Activated CD8-positive, alpha-beta T cell treated with anti-CD3 and anti-CD28 coated beads for 36 hours (primary cell): ENCODE measurements at regions not wholly inside any gene's neighbourhood (a gene's known extent, or its start where the extent isn't known, plus 50 kb on each side); places are given as distances from the start of the nearest gene placed in this dataset.

Experiments used
- ATAC-seq: fragments of 200-7000 bp; cut with Tn5 transposase; one replicate; pipeline ENCODE4 v1.10.0; 2021; ENCODE audit warnings: mild to moderate bottlenecking, moderate library complexity
- CTCF ChIA-PET: fragments of 350-600 bp; sonication (Branson Sonifier 250); formaldehyde crosslinking; loops from one replicate; lab custom pipeline; 2021; ENCODE audit warnings: antibody characterized with exemption; lab: Charles Lee
- POLR2A ChIA-PET: fragments of 350-600 bp; sonication (Branson Sonifier 250); formaldehyde crosslinking; loops from one replicate; lab custom pipeline; 2021; ENCODE audit warnings: antibody characterized with exemption; lab: Charles Lee
- DNase-seq: peaks from one replicate; pipeline ENCODE4 v3.0.0-alpha.2; 2020
- H3K27ac Mint-ChIP-seq: one replicate; pipeline ENCODE4 v1.8.0; 2021; ENCODE audit warnings: mild to moderate bottlenecking, mixed read lengths
- H3K27me3 Mint-ChIP-seq: one replicate; pipeline ENCODE4 v1.8.0; 2021; ENCODE audit warnings: mixed read lengths
- H3K36me3 Mint-ChIP-seq: one replicate; pipeline ENCODE4 v1.8.0; 2021; ENCODE audit warnings: low read depth, mixed read lengths
- H3K4me1 Mint-ChIP-seq: one replicate; pipeline ENCODE4 v1.8.0; 2021; ENCODE audit warnings: low read depth, mixed read lengths
- H3K4me3 Mint-ChIP-seq: one replicate; pipeline ENCODE4 v1.8.0; 2021; ENCODE audit warnings: mild to moderate bottlenecking, moderate library complexity, mixed read lengths
- H3K9me3 Mint-ChIP-seq: one replicate; pipeline ENCODE4 v1.8.0; 2021; ENCODE audit warnings: mixed read lengths
- intact Hi-C: fragments of 100-400 bp; cut with micrococcal nuclease; formaldehyde crosslinking; loops from one replicate; pipeline ENCODE4 v1.10.0; 2022
- TF ChIP-seq, protein P1 (sequence below): fragments of 200-600 bp; IDR thresholded peaks from one replicate; pipeline ENCODE4 v1.8.0; 2022; ENCODE audit warnings: antibody characterized with exemption, mild to moderate bottlenecking

DNA sequence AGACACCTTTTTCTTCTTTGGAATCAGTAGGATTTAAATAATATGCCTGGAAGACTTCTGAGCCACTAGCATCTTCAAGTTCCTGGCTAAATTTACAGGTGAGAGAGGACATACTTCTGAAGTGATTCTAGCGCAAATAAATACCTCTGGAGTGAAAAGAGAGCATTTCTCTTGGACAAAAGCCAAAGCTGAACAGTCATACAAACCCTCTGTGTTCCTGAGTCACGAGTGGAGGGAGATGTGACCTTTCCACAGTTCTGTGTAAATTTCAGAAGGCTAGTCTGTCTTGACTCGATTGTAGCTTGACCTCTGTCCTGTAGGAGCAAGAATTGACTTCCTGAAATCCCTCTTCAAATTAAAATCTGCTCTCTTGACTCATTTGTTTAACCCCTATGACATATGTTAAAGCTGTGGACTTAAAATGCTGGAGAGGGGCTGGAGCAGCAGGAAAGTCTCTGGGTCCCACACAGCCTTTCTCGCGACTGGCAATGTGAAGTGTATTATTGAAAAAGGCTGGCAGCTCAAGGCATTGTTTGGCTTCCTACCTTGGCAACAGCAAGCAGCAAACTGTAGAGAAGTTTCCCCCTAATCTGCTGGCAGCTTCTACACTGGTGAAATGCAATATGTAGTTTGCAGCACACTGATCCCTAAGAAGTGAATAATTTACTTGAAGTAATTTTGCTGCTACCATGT lies 79.6 kb upstream of the GCFC2 start:
- Mint-ChIP-seq H3K36me3 (no peaks in the 10 kb centered on the region), H3K27me3 (peaks cover 6% of the 10 kb centered on the region), H3K4me3 (no peak overlapping the region), H3K27ac (no peak overlapping the region), H3K9me3 (no peaks in the 10 kb centered on the region), H3K4me1 (no peaks in the 10 kb centered on the region)
- no peak for DNase-seq
- intact Hi-C loops, result no loop called here
- no peak for ATAC-seq
- CTCF ChIA-PET, result no interaction called here
- POLR2A ChIA-PET, result no interaction called here
- TF ChIP-seq, protein P1, sequence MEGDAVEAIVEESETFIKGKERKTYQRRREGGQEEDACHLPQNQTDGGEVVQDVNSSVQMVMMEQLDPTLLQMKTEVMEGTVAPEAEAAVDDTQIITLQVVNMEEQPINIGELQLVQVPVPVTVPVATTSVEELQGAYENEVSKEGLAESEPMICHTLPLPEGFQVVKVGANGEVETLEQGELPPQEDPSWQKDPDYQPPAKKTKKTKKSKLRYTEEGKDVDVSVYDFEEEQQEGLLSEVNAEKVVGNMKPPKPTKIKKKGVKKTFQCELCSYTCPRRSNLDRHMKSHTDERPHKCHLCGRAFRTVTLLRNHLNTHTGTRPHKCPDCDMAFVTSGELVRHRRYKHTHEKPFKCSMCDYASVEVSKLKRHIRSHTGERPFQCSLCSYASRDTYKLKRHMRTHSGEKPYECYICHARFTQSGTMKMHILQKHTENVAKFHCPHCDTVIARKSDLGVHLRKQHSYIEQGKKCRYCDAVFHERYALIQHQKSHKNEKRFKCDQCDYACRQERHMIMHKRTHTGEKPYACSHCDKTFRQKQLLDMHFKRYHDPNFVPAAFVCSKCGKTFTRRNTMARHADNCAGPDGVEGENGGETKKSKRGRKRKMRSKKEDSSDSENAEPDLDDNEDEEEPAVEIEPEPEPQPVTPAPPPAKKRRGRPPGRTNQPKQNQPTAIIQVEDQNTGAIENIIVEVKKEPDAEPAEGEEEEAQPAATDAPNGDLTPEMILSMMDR, result no peak

DNA sequence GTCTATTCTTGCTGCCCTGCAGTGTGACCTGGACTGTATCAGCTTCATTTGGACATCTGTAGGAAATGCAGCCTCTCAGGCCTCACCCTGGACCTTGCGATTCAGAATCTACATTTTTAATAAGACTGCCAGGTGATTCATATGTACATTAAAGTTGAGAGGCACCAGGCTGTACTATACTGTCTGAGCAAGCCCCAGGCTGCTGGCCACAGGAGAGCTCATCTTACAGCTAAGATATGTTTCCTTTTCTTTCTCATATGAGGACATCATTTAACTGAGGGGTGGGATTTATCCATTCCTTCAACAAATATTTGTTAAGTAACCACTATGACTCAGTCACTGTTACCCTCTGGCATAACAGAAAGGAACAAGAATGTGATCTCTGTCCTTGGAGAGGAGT lies 78.2 kb upstream of the GCFC2 start:
- H3K36me3 Mint-ChIP-seq, result no peaks in the 10 kb centered on the region
- H3K27me3 Mint-ChIP-seq, result peaks cover 8% of the 10 kb centered on the region
- no peak for DNase-seq
- no peak overlapping the region for H3K27ac Mint-ChIP-seq
- POLR2A ChIA-PET, result no interaction called here
- CTCF ChIA-PET, result interaction anchor here (1.2 kb wide), 1 partner anchor 10 kb away, joined by 3 read pairs; no protein-coding TSS in a partner anchor
- no peaks in the 10 kb centered on the region for H3K4me1 Mint-ChIP-seq
- intact Hi-C loops, result no loop called here
- TF ChIP-seq, protein P1, result no peak
- no peak overlapping the region for H3K4me3 Mint-ChIP-seq
- no peak for ATAC-seq
- H3K9me3 Mint-ChIP-seq, result no peaks in the 10 kb centered on the region

DNA sequence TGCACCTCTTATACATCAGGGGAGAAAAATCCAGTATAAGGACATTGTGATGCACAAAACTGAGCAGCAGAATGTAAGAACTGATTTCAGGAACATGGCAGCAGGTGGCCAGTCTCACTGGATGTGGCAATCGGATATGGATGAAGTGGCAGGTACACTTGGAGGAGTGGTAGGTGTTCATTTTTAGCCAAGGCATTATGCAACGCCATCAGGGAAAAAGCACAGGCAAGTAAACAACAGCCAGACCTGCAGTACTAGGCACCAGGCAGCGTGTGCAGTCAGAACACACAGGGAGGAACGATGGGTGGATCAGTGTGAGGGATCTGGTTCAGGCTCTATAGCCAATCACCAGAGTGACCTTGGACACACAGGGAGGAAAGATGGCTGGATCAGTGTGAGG lies 77.4 kb upstream of the GCFC2 start:
- intact Hi-C loops, result no loop called here
- Mint-ChIP-seq H3K27ac (no peak overlapping the region), H3K36me3 (no peaks in the 10 kb centered on the region), H3K27me3 (peaks cover 8% of the 10 kb centered on the region), H3K4me1 (no peaks in the 10 kb centered on the region), H3K9me3 (no peaks in the 10 kb centered on the region), H3K4me3 (no peak overlapping the region)
- TF ChIP-seq, protein P1, result no peak
- ChIA-PET CTCF (interaction anchor here (1.2 kb wide), 1 partner anchor 11 kb away, joined by 3 read pairs; no protein-coding TSS in a partner anchor), POLR2A (no interaction called here)
- DNase-seq, result no peak
- ATAC-seq, result no peak

DNA sequence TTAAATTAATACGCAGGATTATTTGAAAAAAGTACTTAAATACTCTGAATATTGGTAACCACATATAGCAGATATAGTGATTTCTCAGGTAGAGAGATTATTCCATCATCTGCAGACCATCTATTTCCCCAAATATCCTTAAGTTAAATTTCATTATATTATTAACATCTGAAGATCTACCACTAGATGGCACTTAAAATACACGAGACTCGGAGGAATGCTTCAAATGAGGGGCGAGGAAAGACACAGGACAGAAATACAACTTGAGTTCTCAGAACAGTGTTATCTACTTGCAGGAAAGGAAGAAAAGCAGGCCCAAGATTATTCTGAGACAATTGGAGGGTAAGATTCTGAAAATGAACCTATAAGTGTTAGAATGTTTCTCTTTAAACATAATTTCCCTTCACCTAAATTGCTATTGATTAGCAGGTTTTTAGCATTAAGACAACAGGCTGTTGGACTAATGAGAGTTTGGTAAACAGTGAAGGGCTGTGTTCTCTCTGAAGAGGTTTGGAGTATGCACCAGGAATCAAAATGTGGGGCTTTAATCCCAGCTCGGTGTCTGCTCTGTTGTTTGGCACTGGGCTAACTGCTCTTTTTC lies 76.9 kb upstream of the GCFC2 start:
- TF ChIP-seq, protein P1, result peak; percentile 53
- ChIA-PET POLR2A (interaction anchor here (0.7 kb wide), 1 partner anchor 741 kb away, joined by 3 read pairs; no protein-coding TSS in a partner anchor), CTCF (interaction anchor here (1.2 kb wide), 1 partner anchor 11 kb away, joined by 3 read pairs; no protein-coding TSS in a partner anchor)
- no peak overlapping the region for H3K27ac Mint-ChIP-seq
- ATAC-seq (peak; percentile 47), DNase-seq (no peak)
- no peaks in the 10 kb centered on the region for H3K4me1 Mint-ChIP-seq
- no peaks in the 10 kb centered on the region for H3K9me3 Mint-ChIP-seq
- no peaks in the 10 kb centered on the region for H3K36me3 Mint-ChIP-seq
- intact Hi-C loops, result no loop called here
- H3K4me3 Mint-ChIP-seq, result no peak overlapping the region
- H3K27me3 Mint-ChIP-seq, result peaks cover 8% of the 10 kb centered on the region

DNA sequence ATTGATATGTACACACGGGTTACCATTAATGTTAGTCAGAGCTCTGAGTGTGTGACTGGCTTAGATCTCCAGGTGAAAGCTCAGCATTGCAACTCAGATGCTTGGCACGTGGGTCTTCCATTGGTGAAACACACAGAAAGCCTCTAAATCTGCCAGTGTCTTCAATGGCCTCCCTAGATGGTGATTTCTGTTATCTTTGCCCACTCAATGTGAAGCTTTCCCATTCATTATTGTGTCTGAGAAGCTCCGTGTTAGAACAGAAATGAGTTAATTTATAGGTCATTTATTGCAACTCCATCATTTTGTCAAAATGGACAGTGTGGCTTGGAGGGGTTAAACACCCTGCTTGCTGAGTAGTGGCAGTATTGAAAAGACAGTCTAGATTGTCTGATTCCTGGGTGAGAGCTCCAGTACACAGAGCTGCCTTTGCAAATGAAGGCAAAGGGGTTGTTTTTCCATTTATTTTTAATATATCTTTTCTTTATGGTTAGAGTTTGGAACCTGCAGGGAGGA lies 64.7 kb upstream of the GCFC2 start:
- Mint-ChIP-seq H3K36me3 (no peaks in the 10 kb centered on the region), H3K27me3 (peaks cover 23% of the 10 kb centered on the region), H3K4me3 (no peak overlapping the region), H3K27ac (no peak overlapping the region), H3K9me3 (no peaks in the 10 kb centered on the region), H3K4me1 (no peaks in the 10 kb centered on the region)
- TF ChIP-seq, protein P1, result no peak
- DNase-seq, result no peak
- ATAC-seq, result no peak
- intact Hi-C loops, result no loop called here
- ChIA-PET POLR2A (no interaction called here), CTCF (no interaction called here)
